A549 (cell line): ENCODE measurements at regions not wholly inside any gene's neighbourhood (a gene's known extent, or its start where the extent isn't known, plus 50 kb on each side); places are given as distances from the start of the nearest gene placed in this dataset.

Experiments
- CEBPB ChIP-seq, 2 experiments: fragments of >200 bp in 1 of 2; sonication (Bioruptor Twin) in 1 of 2; formaldehyde crosslinking in 1 of 2; IDR thresholded peaks; 2 replicates each; pipeline ENCODE4 v1.6.1; 2012 to 2016
- CTCF ChIP-seq: fragments of >200 bp; sonication (Bioruptor Twin); formaldehyde crosslinking; IDR thresholded peaks from 3 replicates; pipeline ENCODE4 v1.5.1; 2016
- ELK1 ChIP-seq: fragments of 150-350 bp; IDR thresholded peaks from 2 replicates; pipeline ENCODE4 v1.6.1; 2014; ENCODE audit warnings: low read depth, mild to moderate bottlenecking, low read length
- EP300 ChIP-seq, 2 experiments: fragments of >200 bp; sonication (Bioruptor Twin); formaldehyde crosslinking; IDR thresholded peaks; 2 replicates in 1 of 2; 3 replicates in 1 of 2; pipeline ENCODE4 v1.6.1; 2016 to 2017
- HOXB5 ChIP-seq: fragments of 250-450 bp; sonication (Bioruptor Pico); IDR thresholded peaks from 2 replicates; pipeline ENCODE4 v1.5.0; 2020; ENCODE audit warnings: mild to moderate bottlenecking, moderate library complexity
- JUN ChIP-seq, 2 experiments: fragments of >200 bp; sonication (Bioruptor Twin); formaldehyde crosslinking; IDR thresholded peaks; 2 replicates in 1 of 2; 3 replicates in 1 of 2; pipeline ENCODE4 v1.6.1; 2016 to 2017
- MYC ChIP-seq: IDR thresholded peaks from 2 replicates; pipeline ENCODE4 v1.6.1; 2012; ENCODE audit warnings: mild to moderate bottlenecking, inconsistent platforms, low read length, improper control_type of control experiment, borderline replicate concordance
- POLR2A ChIP-seq: IDR thresholded peaks from 2 replicates; pipeline ENCODE4 v1.6.1; 2012; ENCODE audit warnings: mild to moderate bottlenecking, low read length
- POLR2AphosphoS2 ChIP-seq: conservative IDR thresholded peaks from 2 replicates; pipeline ENCODE4 v1.6.1; 2012; ENCODE audit warnings: low read length, improper control_type of control experiment, inconsistent platforms
- RAD21 ChIP-seq, 2 experiments: fragments of >200 bp in 1 of 2; sonication (Bioruptor Twin) in 1 of 2; formaldehyde crosslinking in 1 of 2; IDR thresholded peaks in 1 of 2; conservative IDR thresholded peaks in 1 of 2; 2 replicates in 1 of 2; 3 replicates in 1 of 2; pipeline ENCODE4 v1.6.1; 2012 to 2018; ENCODE audit warnings: inconsistent platforms in 1 of 2
- RCOR1 ChIP-seq: fragments of 150-350 bp; IDR thresholded peaks from 2 replicates; pipeline ENCODE4 v1.6.1; 2014; ENCODE audit warnings: antibody characterized with exemption, low read length, low read depth
- REST ChIP-seq: fragments of 200-600 bp; sonication (generic); IDR thresholded peaks from 2 replicates; pipeline ENCODE4 v1.6.1; 2016; ENCODE audit warnings: antibody characterized with exemption, mild to moderate bottlenecking, moderate library complexity
- RNF2 ChIP-seq: fragments of 200-600 bp; sonication (generic); IDR thresholded peaks from 2 replicates; pipeline ENCODE4 v1.6.1; 2016; ENCODE audit warnings: low read depth, mild to moderate bottlenecking, antibody characterized with exemption, moderate library complexity, borderline replicate concordance
- SREBF2 ChIP-seq: fragments of 450-650 bp; IDR thresholded peaks from 2 replicates; pipeline ENCODE4 v1.6.1; 2014; ENCODE audit warnings: mild to moderate bottlenecking, moderate library complexity

- no peak for TF ChIP-seq CTCF
- TF ChIP-seq RCOR1: no peak
- no peak for TF ChIP-seq HOXB5 (CRISPR knock-in tag)
- TF ChIP-seq REST: no peak
- no peak for TF ChIP-seq RNF2
- TF ChIP-seq POLR2A: no peak
- TF ChIP-seq ELK1: no peak
- no peak for TF ChIP-seq CEBPB (IDR thresholded peaks at IDR 0.05)
- no peak for TF ChIP-seq JUN (IDR thresholded peaks at IDR 0.05)
- no peak for TF ChIP-seq RAD21 (conservative IDR thresholded peaks at IDR 0.05 in 1 of 2, IDR thresholded peaks at IDR 0.05 in 1 of 2)
- no peak for TF ChIP-seq SREBF2
- no peak for TF ChIP-seq POLR2AphosphoS2
- TF ChIP-seq MYC: no peak
- no peak for TF ChIP-seq EP300 (IDR thresholded peaks at IDR 0.05)
Observed at GRCh38 chr15:79494384-79494909, 62.3 kb downstream of the MINAR1 start.
